GM10266 (cell line): ENCODE measurements at regions not wholly inside any gene's neighbourhood (a gene's known extent, or its start where the extent isn't known, plus 50 kb on each side); places are given as distances from the start of the nearest gene placed in this dataset.

Experiments used
- DNase-seq: peaks from one replicate; pipeline ENCODE4 v3.0.0; 2012; ENCODE audit errors: extremely low spot score
- TF ChIP-seq, protein P1 (sequence below): IDR thresholded peaks from 2 replicates; pipeline ENCODE4 v1.5.1; 2012; ENCODE audit warnings: mild to moderate bottlenecking, low read depth; ENCODE audit not compliant: control insufficient read depth, insufficient read depth; ENCODE audit errors: missing control alignments

DNA sequence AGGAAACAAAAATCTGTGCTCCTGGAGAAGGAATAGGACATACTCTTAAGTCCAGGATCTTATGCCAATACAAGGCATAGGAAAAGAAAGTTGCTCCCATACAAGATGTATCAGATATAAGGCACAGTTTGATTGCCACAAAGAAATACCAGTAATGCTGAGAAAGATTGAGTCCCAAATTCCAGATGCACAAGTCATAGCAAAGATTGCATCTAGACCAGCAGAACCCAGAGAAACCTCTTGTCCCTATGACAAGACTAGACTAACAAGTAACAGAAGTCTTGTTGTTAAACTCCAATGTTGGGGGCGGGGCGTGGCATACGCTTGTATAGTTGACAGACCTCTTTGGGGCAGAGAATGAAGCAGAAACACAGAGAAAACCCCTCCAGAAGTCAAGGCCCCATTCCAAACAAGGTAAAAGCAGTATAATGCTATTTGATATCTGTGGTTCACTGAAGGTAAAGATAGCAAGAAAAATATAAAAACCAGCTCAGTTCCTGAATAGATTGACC, 671.5 kb upstream of the GRIA3 start:
- TF ChIP-seq, protein P1, sequence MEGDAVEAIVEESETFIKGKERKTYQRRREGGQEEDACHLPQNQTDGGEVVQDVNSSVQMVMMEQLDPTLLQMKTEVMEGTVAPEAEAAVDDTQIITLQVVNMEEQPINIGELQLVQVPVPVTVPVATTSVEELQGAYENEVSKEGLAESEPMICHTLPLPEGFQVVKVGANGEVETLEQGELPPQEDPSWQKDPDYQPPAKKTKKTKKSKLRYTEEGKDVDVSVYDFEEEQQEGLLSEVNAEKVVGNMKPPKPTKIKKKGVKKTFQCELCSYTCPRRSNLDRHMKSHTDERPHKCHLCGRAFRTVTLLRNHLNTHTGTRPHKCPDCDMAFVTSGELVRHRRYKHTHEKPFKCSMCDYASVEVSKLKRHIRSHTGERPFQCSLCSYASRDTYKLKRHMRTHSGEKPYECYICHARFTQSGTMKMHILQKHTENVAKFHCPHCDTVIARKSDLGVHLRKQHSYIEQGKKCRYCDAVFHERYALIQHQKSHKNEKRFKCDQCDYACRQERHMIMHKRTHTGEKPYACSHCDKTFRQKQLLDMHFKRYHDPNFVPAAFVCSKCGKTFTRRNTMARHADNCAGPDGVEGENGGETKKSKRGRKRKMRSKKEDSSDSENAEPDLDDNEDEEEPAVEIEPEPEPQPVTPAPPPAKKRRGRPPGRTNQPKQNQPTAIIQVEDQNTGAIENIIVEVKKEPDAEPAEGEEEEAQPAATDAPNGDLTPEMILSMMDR = no peak
- DNase-seq = no peak

DNA sequence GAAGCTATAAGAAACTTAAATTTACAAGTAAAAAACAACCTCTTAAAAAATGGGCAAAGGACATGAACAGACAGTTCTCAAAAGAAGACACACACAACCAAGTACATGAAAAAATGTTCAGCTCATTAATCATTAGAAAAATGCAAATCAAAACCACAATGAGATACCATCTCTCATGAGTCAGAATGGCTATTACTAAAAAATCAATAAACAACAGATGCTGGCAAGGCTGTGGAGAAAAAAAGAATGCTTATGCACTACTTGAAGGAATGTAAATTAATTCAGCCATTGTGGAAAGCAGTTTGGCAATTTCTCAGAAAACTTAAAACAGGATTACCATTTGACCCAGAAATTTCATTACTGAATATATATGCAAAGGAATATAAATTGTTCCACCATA, 666.3 kb upstream of the GRIA3 start:
- TF ChIP-seq, protein P1 = no peak

GRCh38 chrX:122545778-122546177, 638.3 kb upstream of the GRIA3 start:
- TF ChIP-seq, protein P1 = no peak
- no peak for DNase-seq

More for the DNA sequence above, 666.3 kb upstream of the GRIA3 start:
- no peak for DNase-seq

DNA sequence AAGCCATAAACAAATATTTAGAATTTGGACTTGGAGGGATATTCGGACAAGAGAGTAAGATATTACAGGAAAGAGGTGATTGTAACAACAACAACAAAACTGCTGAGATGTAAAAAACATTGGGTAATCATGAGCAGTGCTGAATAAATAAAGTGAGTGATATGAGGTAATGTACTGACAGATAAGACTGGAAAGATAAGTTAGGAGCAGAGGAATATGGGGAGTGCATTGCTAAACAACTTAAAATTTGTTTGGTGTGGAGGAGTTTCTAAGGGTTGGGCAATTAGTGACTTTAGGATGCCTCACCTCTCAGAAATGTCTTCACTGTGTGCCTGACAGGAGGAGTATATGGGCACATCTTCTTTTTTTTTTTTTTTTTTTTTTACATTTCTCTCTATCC, 637.8 kb upstream of the GRIA3 start:
- no peak for DNase-seq
- TF ChIP-seq, protein P1 = no peak

GRCh38 chrX:122552286-122552800, 631.7 kb upstream of the GRIA3 start:
- DNase-seq = no peak
- TF ChIP-seq, protein P1 = no peak

GRCh38 chrX:122555925-122556324, 628.2 kb upstream of the GRIA3 start:
- DNase-seq = no peak
- TF ChIP-seq, protein P1 = no peak

- DNase-seq = no peak
- TF ChIP-seq, protein P1 = no peak
Observed at GRCh38 chrX:122565952-122566351, 618.1 kb upstream of the GRIA3 start.
